ENCODE measurements at regions not wholly inside any gene's neighbourhood (a gene's known extent, or its start where the extent isn't known, plus 50 kb on each side); places are given as distances from the start of the nearest gene placed in this dataset.

DNA sequence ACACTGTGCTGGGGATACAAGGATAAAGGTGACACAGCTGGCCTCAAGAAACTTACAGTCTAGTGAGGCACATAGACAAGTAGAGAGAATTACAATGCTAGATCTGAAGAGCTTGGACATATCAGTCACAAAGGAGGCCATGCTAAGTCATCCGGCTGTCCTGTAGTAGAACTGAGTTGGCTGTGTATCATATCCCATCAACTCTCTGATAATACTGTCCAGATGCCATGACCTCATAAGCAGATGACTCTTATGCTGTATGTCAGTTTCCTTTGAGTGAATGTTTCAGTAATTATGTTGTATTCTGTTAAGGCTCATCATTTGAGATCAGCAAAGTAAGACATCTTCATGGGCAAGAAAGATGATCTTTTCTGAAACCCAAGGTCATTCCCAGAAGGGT is 442.9 kb downstream of the MID1IP1 start:
- no peak for ATAC-seq
- no peak for TF ChIP-seq TAF15 (IDR thresholded peaks at IDR 0.05; ENCODE audit: low read depth, low read length)
- TF ChIP-seq CBX5 (IDR thresholded peaks at IDR 0.05; ENCODE audit: borderline replicate concordance, low read depth), result no peak
- no peak for TF ChIP-seq SMARCA4 (IDR thresholded peaks at IDR 0.05)
- no peak for TF ChIP-seq JUNB (CRISPR knock-in tag; conservative IDR thresholded peaks at IDR 0.05)
- TF ChIP-seq IFI16 (CRISPR knock-in tag; IDR thresholded peaks at IDR 0.05), result no peak
- no peak for TF ChIP-seq ZBTB1 (CRISPR knock-in tag; IDR thresholded peaks at IDR 0.05; ENCODE audit: borderline replicate concordance, low read depth)
- no peak for TF ChIP-seq CEBPB (tag; IDR thresholded peaks at IDR 0.05)
- no peak for TF ChIP-seq ZNF408 (CRISPR knock-in tag; IDR thresholded peaks at IDR 0.05; ENCODE audit: low read depth)
- TF ChIP-seq, protein P1, sequence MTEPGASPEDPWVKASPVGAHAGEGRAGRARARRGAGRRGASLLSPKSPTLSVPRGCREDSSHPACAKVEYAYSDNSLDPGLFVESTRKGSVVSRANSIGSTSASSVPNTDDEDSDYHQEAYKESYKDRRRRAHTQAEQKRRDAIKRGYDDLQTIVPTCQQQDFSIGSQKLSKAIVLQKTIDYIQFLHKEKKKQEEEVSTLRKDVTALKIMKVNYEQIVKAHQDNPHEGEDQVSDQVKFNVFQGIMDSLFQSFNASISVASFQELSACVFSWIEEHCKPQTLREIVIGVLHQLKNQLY (CRISPR knock-in tag; conservative IDR thresholded peaks at IDR 0.05), result no peak
- TF ChIP-seq, protein P2, sequence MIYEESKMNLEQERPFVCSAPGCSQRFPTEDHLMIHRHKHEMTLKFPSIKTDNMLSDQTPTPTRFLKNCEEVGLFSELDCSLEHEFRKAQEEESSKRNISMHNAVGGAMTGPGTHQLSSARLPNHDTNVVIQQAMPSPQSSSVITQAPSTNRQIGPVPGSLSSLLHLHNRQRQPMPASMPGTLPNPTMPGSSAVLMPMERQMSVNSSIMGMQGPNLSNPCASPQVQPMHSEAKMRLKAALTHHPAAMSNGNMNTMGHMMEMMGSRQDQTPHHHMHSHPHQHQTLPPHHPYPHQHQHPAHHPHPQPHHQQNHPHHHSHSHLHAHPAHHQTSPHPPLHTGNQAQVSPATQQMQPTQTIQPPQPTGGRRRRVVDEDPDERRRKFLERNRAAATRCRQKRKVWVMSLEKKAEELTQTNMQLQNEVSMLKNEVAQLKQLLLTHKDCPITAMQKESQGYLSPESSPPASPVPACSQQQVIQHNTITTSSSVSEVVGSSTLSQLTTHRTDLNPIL (CRISPR knock-in tag; IDR thresholded peaks at IDR 0.05), result no peak
- TF ChIP-seq, protein P3, sequence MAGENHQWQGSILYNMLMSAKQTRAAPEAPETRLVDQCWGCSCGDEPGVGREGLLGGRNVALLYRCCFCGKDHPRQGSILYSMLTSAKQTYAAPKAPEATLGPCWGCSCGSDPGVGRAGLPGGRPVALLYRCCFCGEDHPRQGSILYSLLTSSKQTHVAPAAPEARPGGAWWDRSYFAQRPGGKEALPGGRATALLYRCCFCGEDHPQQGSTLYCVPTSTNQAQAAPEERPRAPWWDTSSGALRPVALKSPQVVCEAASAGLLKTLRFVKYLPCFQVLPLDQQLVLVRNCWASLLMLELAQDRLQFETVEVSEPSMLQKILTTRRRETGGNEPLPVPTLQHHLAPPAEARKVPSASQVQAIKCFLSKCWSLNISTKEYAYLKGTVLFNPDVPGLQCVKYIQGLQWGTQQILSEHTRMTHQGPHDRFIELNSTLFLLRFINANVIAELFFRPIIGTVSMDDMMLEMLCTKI (IDR thresholded peaks at IDR 0.05; ENCODE audit: partially characterized antibody), result no peak
- no peaks in the 10 kb centered on the region for H3K27me3 ChIP-seq (ENCODE audit: control insufficient read depth in 2 of 2, insufficient read depth in 2 of 2, low read length in 2 of 2)
- intact Hi-C loops (cut with micrococcal nuclease), result loop anchor here (5.0 kb wide), 1 partner anchor 492 kb away; no protein-coding TSS in a partner anchor
- DNase-seq (ENCODE audit: extremely low read depth in 1 of 4, low spot score in 3 of 4), result no peak
- H3K27ac ChIP-seq (ENCODE audit: extremely low read depth, low read depth, low read length), result no peak overlapping the region
- POLR2A ChIA-PET, result no interaction called here
- no peaks in the 10 kb centered on the region for H4K20me1 ChIP-seq (replicated peaks; ENCODE audit: control insufficient read depth, insufficient read depth, low read length)
- CTCF ChIA-PET (ENCODE audit: low intra/inter-chr PET ratio), result no interaction called here
- no peak overlapping the region for H2AFZ ChIP-seq (ENCODE audit: low read depth, low read length)
- no TSS peak for BruUV-seq (replicated peaks)
- H3K4me2 ChIP-seq (ENCODE audit: insufficient read depth, low read length), result no peak overlapping the region
- no peaks in the 10 kb centered on the region for H3K4me1 ChIP-seq (replicated peaks in 1 of 2; ENCODE audit: control insufficient read depth in 2 of 2, insufficient read depth in 2 of 2, low read length in 2 of 2)
- H3K79me2 ChIP-seq (ENCODE audit: control insufficient read depth, insufficient read depth, low read length), result no peaks in the 10 kb centered on the region
- H3K9me3 ChIP-seq (replicated peaks; ENCODE audit: control insufficient read depth, insufficient read depth, low read depth, low read length), result no peaks in the 10 kb centered on the region
- H3K9ac ChIP-seq (ENCODE audit: insufficient read depth in 1 of 2, low read depth in 2 of 2, low read length in 2 of 2), result no peak overlapping the region
- H3K4me3 ChIP-seq, result no peak overlapping the region
- no peaks in the 10 kb centered on the region for H3K36me3 ChIP-seq (ENCODE audit: control insufficient read depth, insufficient read depth, low read length)
- FAIRE-seq, result no peak
- no peaks in the 10 kb centered on the region for H3K9me1 ChIP-seq (ENCODE audit: control insufficient read depth, insufficient read depth, low read length)
- in situ Hi-C loops (cut with MboI), result no loop called here
- WGBS (ENCODE audit: insufficient coverage, low coverage, missing lambda C conversion rate), result 5% methylated on average over 1 of the region's 1 CpG
